ENCODE measurements at regions not wholly inside any gene's neighbourhood (a gene's known extent, or its start where the extent isn't known, plus 50 kb on each side); places are given as distances from the start of the nearest gene placed in this dataset.

DNA sequence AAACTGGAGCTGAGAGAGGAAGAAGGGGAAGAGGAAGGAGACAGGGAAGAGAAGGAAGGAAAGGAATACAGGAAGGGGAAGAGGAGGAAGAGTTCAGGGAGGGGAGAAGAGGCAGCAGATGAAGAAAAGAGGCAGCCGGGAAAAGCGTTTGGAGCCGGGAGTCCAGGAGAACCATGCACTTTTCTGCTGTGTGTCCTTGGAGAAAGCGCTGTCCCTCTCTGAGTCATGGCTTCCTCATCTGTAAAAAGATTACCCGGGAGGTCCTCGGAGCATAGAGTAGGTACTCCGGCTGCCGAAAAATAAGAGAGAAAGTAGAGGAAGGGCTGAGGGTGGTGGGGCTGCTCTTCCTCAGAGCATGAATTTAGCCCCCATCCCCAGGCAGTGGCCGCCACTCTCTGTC lies 226.9 kb downstream of the MN1 start:
- no peak for DNase-seq (ENCODE audit: low read depth)

DNA sequence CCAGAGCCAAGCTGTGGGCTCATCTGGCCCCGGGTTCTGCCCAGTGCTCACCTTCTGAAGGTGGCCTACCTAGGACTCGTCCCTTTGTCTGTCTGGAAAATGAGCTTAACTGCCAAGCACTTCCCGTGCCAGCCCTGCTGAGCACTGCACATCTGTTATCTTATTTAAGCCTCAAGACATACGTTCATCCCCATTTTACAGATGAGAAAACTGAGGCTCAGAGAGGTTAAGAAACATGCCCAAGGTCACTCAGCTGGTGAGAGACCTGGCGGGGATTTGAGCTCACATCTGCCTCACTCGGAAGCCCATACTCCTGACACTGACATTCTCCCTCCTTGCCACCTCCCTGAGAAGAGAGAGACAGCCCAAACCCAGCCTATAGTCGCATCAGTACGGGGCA lies 226.2 kb downstream of the MN1 start:
- no peak for DNase-seq (ENCODE audit: low read depth)

DNA sequence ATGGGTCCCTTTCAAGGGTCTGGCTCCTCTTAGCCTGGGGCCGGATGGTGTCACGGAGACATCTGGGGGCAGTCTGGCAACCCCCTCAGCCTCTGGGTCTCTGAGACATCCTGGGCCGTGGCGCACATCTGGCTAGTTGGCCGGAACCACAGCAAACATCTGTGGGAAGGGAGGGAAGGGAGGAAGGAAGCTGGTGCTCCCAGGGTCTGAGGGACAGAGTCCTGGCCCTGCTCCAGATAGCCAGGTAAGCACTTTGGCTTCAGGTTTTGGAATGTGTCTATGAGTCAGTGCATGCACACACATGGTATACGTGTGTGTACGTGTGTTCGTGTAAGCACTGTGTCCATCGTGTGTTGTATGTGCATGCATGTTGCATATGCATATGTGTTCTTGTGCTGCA lies 225.1 kb downstream of the MN1 start:
- DNase-seq (ENCODE audit: low read depth), result no peak

DNA sequence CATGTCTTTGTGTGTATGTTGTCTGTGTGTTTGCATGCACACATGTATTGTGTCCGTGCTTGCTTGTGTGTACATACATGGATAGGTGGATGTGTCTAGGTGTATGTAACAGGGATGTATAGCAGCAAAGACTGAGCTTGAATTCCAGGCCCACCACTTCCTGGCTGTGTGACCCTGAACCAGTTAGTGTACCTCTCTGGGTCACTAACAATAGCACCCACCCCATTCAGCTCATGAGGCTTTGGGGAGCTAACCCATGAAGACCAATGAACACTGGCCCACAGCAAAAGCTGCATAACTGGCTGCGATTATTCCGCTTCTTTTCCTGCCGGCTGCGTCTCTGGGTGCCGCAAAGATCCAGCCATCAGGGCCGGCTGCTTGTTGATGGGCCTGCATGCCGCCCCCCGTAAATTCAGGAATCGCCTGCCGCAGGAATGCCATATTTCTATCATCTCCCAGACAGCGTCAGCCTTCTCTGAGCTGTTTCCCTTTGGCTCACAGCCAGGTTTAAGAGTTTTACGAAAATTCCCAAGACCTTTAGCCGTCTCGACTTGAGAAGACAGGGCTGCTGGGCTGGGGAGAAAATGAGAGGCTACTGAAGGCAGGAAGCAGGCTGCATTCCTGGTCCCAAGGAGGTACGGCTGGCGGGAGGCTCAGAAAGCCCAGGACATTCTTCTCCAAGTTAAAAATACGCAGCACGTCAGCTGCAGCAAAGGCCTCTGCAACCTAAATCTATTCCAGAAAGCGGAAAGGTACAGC lies 224.6 kb downstream of the MN1 start:
- no peak for DNase-seq (ENCODE audit: low read depth)

DNA sequence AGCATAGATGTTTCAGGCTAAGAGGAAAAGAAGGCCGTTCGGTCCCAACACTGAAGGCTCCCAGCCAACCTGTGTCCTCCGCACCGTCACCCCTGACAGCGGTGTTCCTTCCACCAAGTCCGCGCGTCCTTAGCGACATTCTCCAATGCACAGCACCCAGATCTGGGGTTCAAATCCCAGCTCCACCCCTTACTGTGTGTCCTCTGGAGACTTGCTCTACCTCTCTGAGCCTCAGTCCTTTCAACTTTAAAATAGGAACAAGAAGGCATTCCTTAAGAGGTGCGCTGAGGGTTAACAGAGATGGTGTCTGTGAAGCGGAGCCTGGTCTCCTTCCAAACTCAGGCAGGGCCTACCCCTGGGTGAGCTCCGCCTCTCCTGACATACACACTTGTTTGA lies 224.0 kb downstream of the MN1 start:
- no peak for DNase-seq (ENCODE audit: low read depth)

DNA sequence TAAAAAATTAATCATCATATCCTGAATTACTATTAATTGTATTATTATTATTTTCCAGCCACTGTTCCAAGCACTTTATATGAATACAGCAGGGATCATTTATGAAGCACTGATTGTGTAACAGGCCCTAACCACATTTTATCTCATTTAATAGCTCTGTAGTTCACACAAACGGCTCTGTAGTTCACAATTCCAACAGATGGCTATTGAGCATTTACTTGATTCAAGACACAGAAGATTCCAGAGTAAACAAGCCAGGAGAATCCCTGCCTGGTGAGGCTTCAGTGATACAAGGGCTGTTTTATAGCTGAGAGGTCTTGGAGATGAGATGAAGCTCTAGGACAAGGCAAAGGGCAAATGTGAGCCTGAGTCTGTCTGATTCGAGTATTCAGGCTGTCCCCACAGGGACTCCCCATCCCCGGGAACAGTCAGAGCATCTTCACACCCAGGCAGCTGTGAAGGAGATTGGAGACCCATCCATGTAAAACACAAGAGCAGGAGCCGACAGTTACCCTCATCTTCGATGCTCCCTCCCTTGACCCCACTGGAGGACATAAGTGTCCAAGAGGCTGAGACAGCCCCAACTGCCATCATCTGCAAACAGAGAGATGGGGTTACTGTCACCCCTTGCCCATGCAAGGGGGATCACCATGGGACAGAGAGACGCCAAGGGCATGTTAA lies 222.5 kb downstream of the MN1 start:
- no peak for DNase-seq (ENCODE audit: low read depth)

DNA sequence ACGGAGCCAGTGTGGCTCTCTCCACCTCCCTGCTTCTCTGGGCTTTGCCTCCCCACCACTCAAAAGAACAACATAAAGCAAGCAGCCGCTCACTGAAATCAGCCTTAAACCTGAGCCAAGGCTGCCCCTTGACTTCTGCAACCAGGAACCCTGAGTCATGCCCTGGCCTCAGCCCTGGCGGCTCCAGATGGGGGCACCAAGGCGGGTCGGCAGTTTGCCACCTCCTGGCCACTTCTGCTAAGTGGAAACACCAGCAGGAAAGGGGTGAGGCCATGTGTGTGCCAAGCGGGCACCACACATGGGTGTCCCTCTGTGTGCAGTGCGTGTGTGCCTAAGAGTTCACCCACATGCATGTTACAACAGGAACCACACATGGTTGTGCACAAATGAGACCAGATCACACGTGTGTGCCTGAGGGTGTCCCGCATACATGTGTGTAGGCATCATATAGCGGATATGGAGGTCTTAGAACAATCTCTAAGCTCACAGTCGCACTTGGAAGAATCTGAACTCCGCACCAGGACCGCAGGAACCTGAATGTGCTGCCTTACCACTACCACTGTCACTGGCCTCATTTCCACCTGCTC lies 221.2 kb downstream of the MN1 start:
- no peak for DNase-seq (ENCODE audit: low read depth)

DNA sequence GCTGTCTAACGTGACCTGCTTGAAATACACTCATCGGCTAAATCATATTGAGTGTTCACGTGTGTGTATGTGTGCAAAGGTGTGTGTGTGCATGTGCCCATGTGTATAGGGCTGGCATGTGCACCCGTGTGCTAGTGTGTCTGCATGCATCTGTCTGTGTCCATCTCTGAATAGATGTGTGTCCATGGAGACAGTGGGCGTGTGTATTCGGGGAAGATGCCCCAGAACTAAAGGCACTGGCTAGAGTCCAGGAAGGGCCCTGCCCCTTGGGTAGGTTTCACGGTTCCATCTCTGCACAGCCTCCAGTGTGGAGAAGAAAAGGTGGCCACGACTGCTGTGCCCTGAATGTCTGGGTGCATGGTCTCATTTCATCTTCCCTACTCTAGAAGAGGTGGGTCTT lies 220.3 kb downstream of the MN1 start:
- no peak for DNase-seq (ENCODE audit: low read depth)

DNA sequence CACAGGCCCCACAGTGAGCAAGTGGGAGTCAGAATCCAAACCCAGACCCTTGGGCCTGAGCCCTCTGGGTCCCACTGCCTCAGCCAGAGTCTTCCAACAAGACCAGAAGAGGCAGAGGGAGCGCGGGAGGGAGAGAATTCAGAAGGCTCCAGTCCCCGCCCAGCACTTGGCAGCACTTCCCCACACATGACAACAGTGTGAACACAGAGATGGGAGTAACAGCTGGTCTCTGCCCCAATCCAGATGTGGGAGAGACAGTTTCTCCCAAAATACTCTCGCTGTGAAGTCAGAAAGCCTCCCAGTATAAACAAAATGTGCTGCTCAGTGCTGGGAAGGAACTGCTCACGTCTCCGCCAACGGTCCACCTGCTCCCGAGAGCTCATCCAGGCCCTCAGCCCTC lies 219.9 kb downstream of the MN1 start:
- no peak for DNase-seq (ENCODE audit: low read depth)

DNA sequence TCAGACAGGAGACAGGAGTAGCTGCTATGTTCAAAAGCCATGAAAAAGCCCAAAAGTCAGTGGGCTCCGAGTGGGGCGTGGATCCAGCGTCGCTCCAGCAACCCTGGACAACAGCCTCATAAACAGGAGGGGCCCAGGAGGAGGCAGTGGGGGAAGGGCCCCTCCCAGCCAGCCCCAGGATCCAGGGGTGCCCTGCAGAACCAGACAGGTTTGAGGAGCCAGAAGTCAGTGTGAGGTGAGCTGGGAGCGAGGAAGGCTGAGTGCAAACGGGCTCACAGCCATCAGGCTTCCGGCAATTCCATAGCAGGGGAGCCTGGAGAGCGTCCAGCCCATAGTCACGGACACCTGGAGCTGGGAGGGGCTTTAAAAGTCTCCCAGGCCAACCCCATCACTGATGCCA lies 217.7 kb downstream of the MN1 start:
- DNase-seq (ENCODE audit: low read depth), result no peak

DNA sequence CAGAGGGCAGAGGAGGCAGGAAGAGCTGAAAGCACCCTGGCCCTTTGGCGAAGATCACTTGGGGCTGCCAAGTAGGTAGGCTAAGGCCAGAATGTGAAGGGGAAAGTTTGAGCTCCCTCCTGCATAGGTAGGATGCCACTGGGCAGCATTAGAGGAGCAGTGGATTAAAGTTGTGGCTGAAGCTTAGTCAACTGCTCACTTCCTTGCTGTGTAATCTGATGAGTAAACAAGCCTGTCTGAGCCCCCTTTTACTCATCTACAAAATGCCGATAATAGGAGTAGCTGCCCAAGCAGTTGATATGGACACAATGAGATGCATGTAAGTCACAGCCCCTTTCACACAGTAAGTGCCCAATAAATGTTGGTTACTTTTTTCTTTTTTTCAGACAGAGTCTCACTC lies 216.4 kb downstream of the MN1 start:
- no peak for DNase-seq (ENCODE audit: low read depth)

DNA sequence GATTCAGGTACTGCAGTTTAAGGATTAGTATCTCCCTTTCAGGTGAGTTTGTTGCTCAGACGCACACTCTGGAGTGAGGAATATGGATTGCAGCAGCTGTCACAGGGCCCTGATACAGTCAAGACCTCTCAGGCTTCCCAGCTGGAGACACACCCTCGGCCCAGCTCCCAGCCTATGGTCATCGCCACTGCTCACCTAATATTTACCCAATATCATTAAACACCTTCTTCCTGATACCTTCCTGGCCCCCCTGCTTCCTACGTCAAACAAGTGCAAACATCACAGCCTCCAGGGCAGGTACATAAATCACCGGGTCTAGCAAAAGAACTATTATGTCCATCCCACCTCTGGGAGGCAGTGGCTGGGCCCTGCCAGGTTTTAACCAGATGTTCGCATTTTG lies 213.3 kb downstream of the MN1 start:
- DNase-seq (ENCODE audit: low read depth), result no peak

DNA sequence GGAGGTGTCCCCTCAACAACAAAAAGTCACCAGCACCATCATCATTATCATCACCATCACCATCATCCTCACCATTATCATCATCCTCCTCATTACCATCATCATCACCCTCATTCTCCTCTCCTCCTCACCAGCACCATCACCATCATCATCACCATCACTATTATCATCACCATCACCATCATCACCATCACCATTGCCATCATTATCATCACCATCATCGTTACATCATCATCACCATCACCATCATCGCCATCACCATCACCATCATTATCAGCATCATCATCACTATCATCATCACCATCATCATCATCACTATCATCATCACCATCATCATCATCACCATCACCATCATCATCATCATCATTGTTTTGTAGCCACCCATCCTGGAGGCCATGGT lies 212.6 kb downstream of the MN1 start:
- no peak for DNase-seq (ENCODE audit: low read depth)

DNA sequence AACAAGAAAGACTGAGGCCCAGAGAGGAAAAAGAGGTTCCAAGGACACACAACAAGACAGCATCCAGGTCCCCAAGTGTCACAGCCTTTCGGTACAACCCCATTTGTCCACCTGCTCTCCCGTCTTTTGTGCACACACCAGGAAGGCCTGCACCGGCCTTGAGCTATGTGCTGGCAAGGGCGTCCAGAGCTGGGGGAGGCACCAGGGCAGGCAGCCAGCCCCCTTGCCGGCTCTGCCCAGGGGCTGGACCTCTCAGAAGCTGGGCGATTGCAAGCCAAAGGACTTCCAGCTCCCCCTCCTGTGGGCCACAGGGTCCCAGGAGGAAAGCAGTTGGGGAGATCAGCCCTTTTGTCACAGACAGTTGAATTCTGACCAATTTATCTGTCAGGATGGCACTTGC lies 210.5 kb downstream of the MN1 start:
- no peak for DNase-seq (ENCODE audit: low read depth)

DNA sequence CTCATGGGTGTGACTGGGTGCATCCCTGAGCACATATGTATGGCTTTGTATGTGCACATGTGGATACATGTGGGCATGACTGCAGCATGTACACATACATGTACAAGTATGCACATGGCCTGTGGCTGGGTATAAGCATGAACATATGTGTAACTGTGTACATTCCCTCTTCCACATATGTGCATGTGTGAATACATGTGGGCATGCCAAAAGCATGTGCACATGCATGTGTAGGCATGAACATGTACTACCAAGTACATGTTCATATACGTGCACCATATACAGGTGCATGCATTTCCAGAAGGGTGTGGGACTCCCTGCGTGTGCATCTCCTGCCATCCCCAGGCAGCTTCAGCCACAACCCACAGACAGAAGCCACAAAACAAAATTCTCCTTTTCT lies 208.2 kb downstream of the MN1 start:
- DNase-seq (ENCODE audit: low read depth), result no peak

DNA sequence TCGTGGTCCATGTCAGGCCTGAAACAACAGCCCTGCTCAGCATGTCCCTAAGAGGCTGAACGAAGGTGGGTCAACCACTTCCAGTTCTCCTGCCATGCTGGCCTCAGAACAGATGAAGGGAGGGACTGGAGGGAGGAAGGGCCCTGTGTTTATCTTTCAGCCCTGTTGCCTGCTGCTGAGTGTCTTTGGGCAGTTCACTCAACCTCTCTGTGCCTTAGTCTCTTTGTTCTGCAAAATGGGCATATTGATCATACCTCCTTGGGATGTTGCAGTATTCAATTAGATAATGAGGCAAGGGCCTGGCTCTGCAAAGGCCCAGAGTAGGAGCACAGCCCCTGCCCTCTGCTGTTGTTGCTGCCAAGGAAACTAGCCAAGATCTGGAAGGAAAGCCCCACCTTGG lies 207.5 kb downstream of the MN1 start:
- no peak for DNase-seq (ENCODE audit: low read depth)

DNA sequence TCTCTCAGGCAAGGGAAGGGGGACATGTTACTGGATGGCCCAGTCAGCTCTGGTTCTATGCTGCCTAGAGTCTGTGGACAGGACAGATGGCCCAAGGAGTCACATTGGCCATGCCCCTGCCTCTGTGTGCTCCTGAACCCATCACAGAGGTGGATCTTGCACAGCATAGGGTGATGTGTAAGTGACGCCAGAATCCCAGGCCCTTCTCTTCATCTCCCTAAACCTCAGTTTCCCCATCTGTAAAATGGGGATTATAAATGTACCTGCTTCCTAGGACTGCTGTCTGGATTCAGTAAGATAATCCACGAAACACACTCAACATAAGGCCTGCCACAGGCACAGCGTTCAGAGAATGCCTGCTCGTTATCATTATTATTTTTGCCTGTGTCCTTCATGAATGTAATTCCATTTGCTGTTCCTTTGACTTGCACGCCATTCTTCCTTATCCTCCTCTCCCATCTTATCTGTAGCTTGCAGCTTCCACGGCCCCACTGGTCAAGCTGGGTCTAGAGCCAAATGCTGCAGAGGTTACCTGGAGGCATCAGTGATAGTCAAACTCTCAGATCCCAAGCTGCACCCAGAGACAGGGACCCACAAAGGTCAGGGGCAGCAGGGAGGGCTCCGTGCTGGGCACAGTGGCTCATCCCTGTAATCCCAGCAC lies 207.0 kb downstream of the MN1 start:
- no peak for DNase-seq (ENCODE audit: low read depth)

DNA sequence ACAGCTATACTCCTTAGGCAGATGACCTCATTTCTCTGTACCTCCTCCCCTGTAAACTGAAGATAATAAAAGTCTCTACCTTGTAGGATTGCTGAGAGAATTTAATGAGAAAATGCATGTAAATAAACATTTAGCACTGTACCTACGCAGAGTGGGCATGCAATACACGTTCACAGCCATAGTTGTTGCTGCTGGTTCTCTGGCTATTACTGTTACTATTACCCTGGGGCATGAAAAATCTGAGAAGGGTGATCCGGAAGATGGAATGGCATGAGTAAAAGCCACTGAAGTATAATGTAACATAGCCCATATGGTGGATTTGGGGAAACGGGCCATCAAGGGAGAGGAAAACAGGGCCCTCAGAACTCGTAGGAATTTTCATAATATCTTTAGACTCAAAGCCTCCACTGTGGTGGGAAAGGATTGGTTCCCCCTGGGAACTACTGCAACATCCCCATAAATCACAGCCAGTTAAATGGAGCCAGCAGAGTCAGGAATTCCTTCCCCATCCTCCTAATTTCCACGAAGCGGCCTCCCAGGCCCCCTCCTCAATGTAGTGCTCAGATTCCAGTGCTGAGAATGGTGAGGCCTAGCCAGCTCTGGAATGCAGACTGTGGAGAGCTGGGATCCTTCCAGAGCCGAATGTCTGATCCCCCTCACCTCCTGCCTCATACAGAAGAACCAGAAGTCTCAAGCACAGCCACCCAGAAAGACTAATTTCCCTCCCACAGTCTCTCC lies 205.3 kb downstream of the MN1 start:
- DNase-seq (ENCODE audit: low read depth), result no peak

DNA sequence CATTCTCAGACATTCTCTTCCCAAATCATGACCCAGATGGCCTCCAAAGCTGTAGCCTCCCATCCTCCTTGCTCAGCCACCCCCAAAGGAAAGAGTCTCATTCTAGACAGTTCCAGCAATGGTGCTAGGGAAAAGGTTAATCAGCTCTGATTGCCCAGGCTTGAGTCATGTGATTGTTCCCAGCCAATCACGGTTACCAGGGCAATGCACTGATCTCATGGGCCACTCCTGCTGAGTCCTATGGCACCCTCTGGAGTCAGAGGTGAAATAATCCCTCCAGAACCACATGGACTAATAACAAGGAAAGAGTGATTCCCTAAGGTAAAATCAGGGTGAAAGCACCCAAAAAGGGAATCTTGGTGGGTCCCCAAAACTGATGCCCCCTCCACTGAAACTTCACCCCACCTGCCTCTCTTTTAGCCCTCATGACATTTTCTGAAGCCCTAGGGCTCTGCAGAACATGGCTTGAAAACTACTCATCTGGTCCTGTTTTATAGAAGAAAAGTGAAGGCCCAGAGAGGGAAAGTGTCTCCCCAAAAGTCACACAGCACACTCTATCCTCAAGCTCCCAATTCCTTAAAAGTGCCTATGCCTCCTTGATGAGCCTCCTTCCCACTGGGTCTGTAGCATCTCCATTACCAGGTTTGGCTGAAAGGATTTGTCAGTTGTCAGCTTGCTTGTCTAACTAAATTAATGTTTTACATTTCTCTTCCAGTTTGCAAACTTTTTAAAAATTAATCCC lies 203.7 kb downstream of the MN1 start:
- DNase-seq (ENCODE audit: low read depth), result no peak

DNA sequence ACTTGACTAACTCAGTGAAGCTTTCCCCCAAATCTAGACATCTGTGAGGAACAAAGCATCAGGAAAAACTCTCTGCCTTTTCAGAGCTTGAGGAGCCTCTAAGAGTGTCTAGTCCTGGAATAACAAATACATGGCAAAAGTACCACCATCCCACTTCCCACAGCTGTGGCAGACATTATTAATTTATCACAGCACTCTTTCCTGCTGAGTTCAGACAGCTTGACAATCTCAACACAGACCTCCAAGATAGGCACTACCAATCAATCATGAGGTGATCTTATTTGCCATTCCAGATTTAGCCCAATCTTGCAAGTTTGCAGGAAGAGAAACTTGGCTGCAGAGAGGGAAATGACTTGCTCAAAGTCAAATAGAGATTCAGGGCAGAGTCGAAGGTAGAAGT lies 202.8 kb downstream of the MN1 start:
- no peak for DNase-seq (ENCODE audit: low read depth)

DNA sequence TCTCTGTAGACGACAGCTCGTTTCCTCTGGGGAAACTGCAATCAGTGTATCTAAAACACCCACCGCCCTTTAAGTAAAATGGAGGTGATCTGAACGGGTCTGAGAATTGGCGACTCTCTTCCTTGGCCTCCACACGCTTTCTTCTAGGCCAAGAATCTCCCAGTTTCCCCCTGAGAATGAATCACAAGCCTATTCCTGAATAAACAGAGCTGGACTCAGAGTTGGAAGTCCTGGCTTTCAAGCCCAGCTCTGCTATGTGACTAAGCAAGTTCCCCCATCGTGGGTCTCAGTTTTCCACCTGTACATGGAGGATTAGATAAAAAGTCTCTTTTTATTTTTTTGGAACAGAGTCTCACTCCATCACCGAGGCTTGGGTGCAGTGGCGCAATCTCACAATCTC lies 200.4 kb downstream of the MN1 start:
- DNase-seq (ENCODE audit: low read depth), result no peak

DNA sequence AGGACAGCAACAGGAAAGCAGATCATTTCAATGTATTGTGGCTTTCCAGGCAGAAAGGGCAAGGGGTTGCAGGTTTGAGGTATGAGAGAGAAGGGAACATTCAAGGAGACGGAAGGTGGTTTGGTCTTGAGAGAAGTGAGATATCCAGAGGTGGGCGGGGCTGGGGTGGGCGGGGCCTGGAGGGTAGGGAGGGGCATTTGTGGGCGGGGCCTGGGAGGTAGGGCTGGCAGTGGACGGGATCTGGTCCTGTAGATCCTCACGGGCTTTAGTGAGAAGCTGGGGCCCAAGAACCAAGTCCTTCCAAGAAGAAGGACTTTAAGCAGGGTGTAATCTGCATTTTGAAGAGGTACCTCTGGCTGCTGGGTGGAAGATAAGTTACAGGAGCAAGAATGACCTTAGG lies 199.2 kb downstream of the MN1 start:
- DNase-seq (ENCODE audit: low read depth), result no peak

Measured in activated gamma-delta T cell treated with anti-CD3 and anti-CD28 coated beads, Interleukin-2, amount 50 U/mL, for 16 hours (primary cell).